ENCODE measurements at regions not wholly inside any gene's neighbourhood (a gene's known extent, or its start where the extent isn't known, plus 50 kb on each side); places are given as distances from the start of the nearest gene placed in this dataset.

GRCh38 chr18:67938660-67939059, 422.1 kb upstream of the DSEL start:
- no peak for TF ChIP-seq CTCF (IDR thresholded peaks at IDR 0.05)
- no peak for TF ChIP-seq POLR2A (IDR thresholded peaks at IDR 0.05)
- TF ChIP-seq EP300 (IDR thresholded peaks at IDR 0.05) = no peak
